Tibial nerve (tissue), 4 donors: ENCODE measurements at regions not wholly inside any gene's neighbourhood (a gene's known extent, or its start where the extent isn't known, plus 50 kb on each side); places are given as distances from the start of the nearest gene placed in this dataset.

Experiments used
- CTCF ChIP-seq, 5 experiments: fragments of 200-600 bp in 3 of 5; fragments of 450-650 bp in 2 of 5; sonication (generic) in 3 of 5; IDR thresholded peaks; one replicate each; pipeline ENCODE4 v1.5.1; 2016 to 2019; ENCODE audit warnings: antibody characterized with exemption in 5 of 5, mild to moderate bottlenecking in 3 of 5, moderate library complexity in 2 of 5
- EP300 ChIP-seq, 2 donors: sonication (generic); formaldehyde crosslinking; IDR thresholded peaks; one replicate each; pipeline ENCODE4 v1.6.1; 2017; ENCODE audit warnings: antibody characterized with exemption in 2 of 2, mild to moderate bottlenecking in 1 of 2
- POLR2A ChIP-seq, 2 donors: fragments of 450-650 bp; IDR thresholded peaks; one replicate each; pipeline ENCODE4 v1.6.1; 2017; ENCODE audit warnings: antibody characterized with exemption in 2 of 2, mild to moderate bottlenecking in 2 of 2, moderate library complexity in 2 of 2

GRCh38 chr5:73321757-73322436, 126.7 kb downstream of the FOXD1 start:
- TF ChIP-seq POLR2A (IDR thresholded peaks at IDR 0.05): no peak
- no peak for TF ChIP-seq CTCF (IDR thresholded peaks at IDR 0.05)
- TF ChIP-seq EP300 (IDR thresholded peaks at IDR 0.05): no peak
